Heart right ventricle (tissue), 16 donors: ENCODE measurements at regions not wholly inside any gene's neighbourhood (a gene's known extent, or its start where the extent isn't known, plus 50 kb on each side); places are given as distances from the start of the nearest gene placed in this dataset.

ENCODE experiments used
- ATAC-seq, 8 donors: fragments of 200-7000 bp; cut with Tn5 transposase; one replicate each; pipeline ENCODE4 v1.9.1; 2020; ENCODE audit warnings: mild to moderate bottlenecking in 8 of 8, moderate library complexity in 8 of 8, moderate number of reproducible peaks in 1 of 8
- DNase-seq, 2 donors: peaks; one replicate each; pipeline ENCODE4 v3.0.0-alpha.2; 2020
- H3K27ac ChIP-seq, 10 donors: fragments of 200-600 bp; sonication (generic) in 2 of 10; one replicate each; pipeline versions ENCODE4 v1.5.0 to v1.8.0; 2020 to 2022; ENCODE audit warnings: mild to moderate bottlenecking in 3 of 10
- H3K27me3 ChIP-seq, 7 donors: fragments of 200-600 bp; one replicate each; pipeline ENCODE4 v1.8.0; 2021 to 2022; ENCODE audit warnings: mild to moderate bottlenecking in 2 of 7
- H3K36me3 ChIP-seq, 9 donors: fragments of 200-600 bp; sonication (generic) in 1 of 9; one replicate each; pipeline versions ENCODE4 v1.5.0 to v1.8.0; 2020 to 2022; ENCODE audit warnings: mild to moderate bottlenecking in 2 of 9
- H3K4me1 ChIP-seq, 9 donors: fragments of 200-600 bp; sonication (generic) in 1 of 9; one replicate each; pipeline versions ENCODE4 v1.5.0 to v1.8.0; 2020 to 2022; ENCODE audit warnings: mild to moderate bottlenecking in 4 of 9
- H3K4me3 ChIP-seq, 10 donors: fragments of 200-600 bp; sonication (generic) in 2 of 10; one replicate each; pipeline versions ENCODE4 v1.5.0 to v1.8.0; 2020 to 2022; ENCODE audit warnings: mild to moderate bottlenecking in 7 of 10, moderate library complexity in 2 of 10
- H3K9me3 ChIP-seq, 11 donors: fragments of 200-600 bp in 10 of 11; sonication (generic) in 2 of 11; one replicate each; pipeline versions ENCODE4 v1.5.0 to v1.8.0; 2013 to 2022; ENCODE audit warnings: mild to moderate bottlenecking in 2 of 11, control low read depth in 1 of 11, moderate library complexity in 1 of 11
- WGBS, 2 donors: extraction: QIAGEN DNeasy Blood & Tissue Kit; methylation state at CpG; one replicate each; pipeline ENCODE4 v1.1.7; 2013; ENCODE audit warnings: inconsistent platforms in 1 of 2; 5-methylcytosine and 5-hydroxymethylcytosine counted together
- intact Hi-C, 10 donors: fragments of 100-400 bp; cut with DNase I; formaldehyde crosslinking; loops; one replicate each; pipeline versions ENCODE4 v1.11.1 to v1.14.2; 2022
- TF ChIP-seq, protein P1 (sequence below), 9 donors: fragments of 200-600 bp; sonication (generic) in 2 of 9; IDR thresholded peaks; one replicate each; pipeline versions ENCODE4 v1.5.0 to v1.8.0; 2021 to 2022; ENCODE audit warnings: antibody characterized with exemption in 9 of 9, mild to moderate bottlenecking in 5 of 9, moderate library complexity in 1 of 9
- donor health status: Arrhythmogenic right ventricular cardiomyopathy.
- donor health status: ischemic (EF 13 %, LVEDD 7.1; RV severe dilation, severe dysfunction).
- donor health status: healthy with polysubstance abuse.
- donor health status: DM: no; HTN: yes; CAD: no.
- donor health status: DM: no; HTN: no; CAD: no.
- donor health status: ischemic (EF 25% LVEDD 6.9; RV normal size, moderate dysfunction).
- donor health status: ischemic (EF 25% LVEDD 5.7; RV mildly dilated, moderate dysfunction).
- donor health status: healthy.
- donor health status: DM: yes; HTN: yes; CAD: no.
- donor health status: Ischemic cardiomyopathy.
- donor health status: ischemic (EF 35%, LVEDD 5.7; RV mildly dilated, moderate dysfunction).
- donor health status: nonischemic (EF 11% LVEDD 7.7; RV severe dilation, severe dysfunction).
- donor health status: DM: yes; HTN: yes; CAD: no.
- donor health status: PGD.
- donor health status: ischemic (EF 29% LVEDD 5.4; RV normal size, mild dysfunction).
- donor health status: nonischemic (EF 23%, LVEDD 6.1; RV moderate dilation, normal function).

DNA sequence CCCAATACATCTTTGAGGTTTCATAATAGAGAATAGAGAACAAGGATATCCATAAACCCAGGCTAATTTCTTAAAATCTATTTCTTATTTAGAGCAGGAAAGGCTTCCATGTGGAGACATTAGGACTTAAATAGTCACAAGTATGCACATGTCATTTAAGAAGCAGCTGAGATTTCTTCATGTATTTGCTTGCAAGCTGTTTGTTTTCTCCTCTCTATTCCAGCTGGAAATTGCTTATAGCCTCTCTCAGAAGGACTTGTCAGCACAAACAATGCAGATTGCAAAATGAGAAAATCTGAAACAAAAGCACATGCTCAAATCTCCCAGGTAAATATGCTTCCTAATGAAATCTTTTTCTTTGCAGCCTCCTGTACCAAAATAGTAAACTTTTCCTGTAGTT lies 1473.1 kb downstream of the CDH8 start:
- H3K9me3 ChIP-seq, result peaks cover 0 to 6% (median 0%) of the 10 kb centered on the region in 11 donors
- no peak overlapping the region for H3K4me3 ChIP-seq
- no peaks in the 10 kb centered on the region for H3K4me1 ChIP-seq
- H3K36me3 ChIP-seq, result no peaks in the 10 kb centered on the region
- TF ChIP-seq, protein P1, sequence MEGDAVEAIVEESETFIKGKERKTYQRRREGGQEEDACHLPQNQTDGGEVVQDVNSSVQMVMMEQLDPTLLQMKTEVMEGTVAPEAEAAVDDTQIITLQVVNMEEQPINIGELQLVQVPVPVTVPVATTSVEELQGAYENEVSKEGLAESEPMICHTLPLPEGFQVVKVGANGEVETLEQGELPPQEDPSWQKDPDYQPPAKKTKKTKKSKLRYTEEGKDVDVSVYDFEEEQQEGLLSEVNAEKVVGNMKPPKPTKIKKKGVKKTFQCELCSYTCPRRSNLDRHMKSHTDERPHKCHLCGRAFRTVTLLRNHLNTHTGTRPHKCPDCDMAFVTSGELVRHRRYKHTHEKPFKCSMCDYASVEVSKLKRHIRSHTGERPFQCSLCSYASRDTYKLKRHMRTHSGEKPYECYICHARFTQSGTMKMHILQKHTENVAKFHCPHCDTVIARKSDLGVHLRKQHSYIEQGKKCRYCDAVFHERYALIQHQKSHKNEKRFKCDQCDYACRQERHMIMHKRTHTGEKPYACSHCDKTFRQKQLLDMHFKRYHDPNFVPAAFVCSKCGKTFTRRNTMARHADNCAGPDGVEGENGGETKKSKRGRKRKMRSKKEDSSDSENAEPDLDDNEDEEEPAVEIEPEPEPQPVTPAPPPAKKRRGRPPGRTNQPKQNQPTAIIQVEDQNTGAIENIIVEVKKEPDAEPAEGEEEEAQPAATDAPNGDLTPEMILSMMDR (IDR thresholded peaks at IDR 0.05), result no peak
- no peak for DNase-seq
- no peaks in the 10 kb centered on the region for H3K27me3 ChIP-seq
- intact Hi-C loops, result no loop called here
- no peak for ATAC-seq
- no peak overlapping the region for H3K27ac ChIP-seq

DNA sequence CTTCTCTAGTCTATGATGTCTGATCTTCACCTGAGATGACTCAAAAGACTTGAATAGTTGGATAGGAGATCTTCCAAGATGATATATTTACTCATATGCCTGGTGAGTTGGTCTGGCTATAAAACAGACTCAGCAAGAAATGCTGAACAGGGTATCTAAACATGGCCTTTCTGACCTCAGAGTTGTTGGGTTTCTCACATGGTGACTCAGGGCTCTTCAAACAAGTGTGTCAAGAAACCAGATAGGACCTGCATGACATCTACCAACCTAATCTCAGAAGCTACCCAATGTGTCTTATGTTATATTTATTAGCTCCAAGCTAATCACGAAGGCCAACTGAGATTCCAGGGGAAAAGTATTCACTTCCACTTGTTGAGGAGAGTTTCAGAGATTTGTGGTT lies 1477.3 kb downstream of the CDH8 start:
- Histone ChIP-seq H3K4me3 (no peak overlapping the region), H3K4me1 (no peaks in the 10 kb centered on the region), H3K27me3 (no peaks in the 10 kb centered on the region), H3K27ac (no peak overlapping the region), H3K9me3 (no peaks in the 10 kb centered on the region), H3K36me3 (no peaks in the 10 kb centered on the region)
- ATAC-seq, result no peak
- WGBS, 2 donors, result 59 to 63% methylated on average over 1 of the region's 1 CpG
- TF ChIP-seq, protein P1 (IDR thresholded peaks at IDR 0.05), result no peak
- no peak for DNase-seq
- intact Hi-C loops, result no loop called here

DNA sequence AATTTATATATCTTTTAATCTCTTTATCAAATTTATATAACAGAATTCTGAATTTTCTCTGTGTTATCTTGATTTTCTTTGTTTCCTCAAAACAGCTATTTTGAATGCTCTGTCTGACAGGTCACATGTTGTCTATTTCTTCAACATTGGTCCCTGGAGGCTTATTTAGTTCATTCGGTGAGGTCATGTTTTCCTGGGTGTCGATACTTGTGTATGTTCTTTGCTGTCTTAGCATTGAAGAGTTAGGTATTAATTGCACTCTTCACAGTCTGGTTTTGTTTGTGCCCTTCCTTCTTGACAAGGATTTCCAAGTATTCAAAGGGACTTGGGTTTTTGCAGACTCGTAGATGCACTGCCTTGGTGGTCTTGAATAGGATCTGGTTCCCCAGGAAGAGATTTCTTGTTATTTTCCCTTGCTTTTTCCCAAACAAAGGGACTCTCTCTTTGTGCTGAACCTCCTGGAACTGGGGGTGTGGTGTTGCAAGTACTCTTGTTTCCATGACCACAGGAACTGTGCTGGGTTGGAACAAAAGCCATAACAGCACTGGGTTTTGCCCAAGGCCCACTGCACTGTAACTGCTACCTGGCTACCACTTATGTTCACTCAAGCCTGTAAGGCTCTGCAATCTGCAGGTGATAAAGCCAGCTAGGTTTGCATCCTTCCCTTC lies 1483.0 kb downstream of the CDH8 start:
- WGBS, 2 donors, result 73 to 74% methylated on average over 3 of the region's 3 CpGs

DNA sequence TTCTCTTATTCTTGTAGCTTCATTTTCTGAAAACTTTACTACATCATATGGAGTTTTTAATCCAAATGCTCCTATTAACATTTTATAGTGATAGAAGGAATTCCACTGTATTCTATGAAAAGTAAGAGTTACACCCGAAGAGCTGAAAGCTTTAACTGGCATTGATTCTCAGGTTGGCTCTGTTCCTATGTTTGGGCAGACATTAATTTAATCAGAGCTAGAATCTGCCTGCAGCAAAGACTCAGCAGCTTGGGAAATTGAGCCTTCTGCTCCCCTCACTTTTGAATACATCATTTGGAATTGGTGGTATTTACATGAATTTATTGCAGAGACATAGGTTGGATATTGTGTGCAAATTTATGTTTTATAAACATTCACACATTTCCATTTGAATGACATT lies 1494.7 kb downstream of the CDH8 start:
- no peak for DNase-seq
- H3K27me3 ChIP-seq, result no peaks in the 10 kb centered on the region
- 58 to 74% methylated on average over 1 of the region's 1 CpG for WGBS, 2 donors

More for the DNA sequence above, 1483.0 kb downstream of the CDH8 start:
- H3K4me3 ChIP-seq, result no peak overlapping the region
- peaks cover 0 to 3% (median 0%) of the 10 kb centered on the region in 11 donors for H3K9me3 ChIP-seq
- no peaks in the 10 kb centered on the region for H3K4me1 ChIP-seq
- DNase-seq (no peak), ATAC-seq (no peak)
- H3K27me3 ChIP-seq, result no peaks in the 10 kb centered on the region
- TF ChIP-seq, protein P1 (IDR thresholded peaks at IDR 0.05), result no peak
- no peak overlapping the region for H3K27ac ChIP-seq
- no peaks in the 10 kb centered on the region for H3K36me3 ChIP-seq
- intact Hi-C loops, result loop anchor here in 1 of 10 donors (5.0 kb wide), 1 partner anchor 506 kb away; no protein-coding TSS in a partner anchor

More for the DNA sequence above, 1494.7 kb downstream of the CDH8 start:
- peaks cover 0 to 27% (median 0%) of the 10 kb centered on the region in 11 donors for H3K9me3 ChIP-seq
- no peak for ATAC-seq
- H3K4me1 ChIP-seq, result no peaks in the 10 kb centered on the region
- intact Hi-C loops, result no loop called here
- no peak overlapping the region for H3K27ac ChIP-seq
- H3K4me3 ChIP-seq, result no peak overlapping the region
- TF ChIP-seq, protein P1 (IDR thresholded peaks at IDR 0.05), result no peak
- no peaks in the 10 kb centered on the region for H3K36me3 ChIP-seq
